ENCODE measurements at regions not wholly inside any gene's neighbourhood (a gene's known extent, or its start where the extent isn't known, plus 50 kb on each side); places are given as distances from the start of the nearest gene placed in this dataset.

GRCh38 chr13:85853901-85854663 is 54.9 kb upstream of the SLITRK6 start:
- Histone ChIP-seq H3K4me2 (ENCODE audit: low read length) (no peak overlapping the region), H3K36me3 (ENCODE audit: insufficient read depth, low read length) (no peaks in the 10 kb centered on the region), H3K9me2 (ENCODE audit: insufficient read depth, low read length) (no peaks in the 10 kb centered on the region), H3K79me2 (ENCODE audit: insufficient read depth, low read depth, low read length) (no peaks in the 10 kb centered on the region), H3K4me1 (ENCODE audit: insufficient read depth, low read length, poor library complexity, severe bottlenecking) (no peaks in the 10 kb centered on the region), H3K4me3 (ENCODE audit: low read depth, low read length, poor library complexity, severe bottlenecking) (no peak overlapping the region), H4K20me1 (ENCODE audit: insufficient read depth, low read length) (no peaks in the 10 kb centered on the region), H2AFZ (ENCODE audit: low read length) (no peak overlapping the region), H3K27ac (ENCODE audit: low read depth, low read length, poor library complexity, severe bottlenecking) (no peak overlapping the region), H3K9me3 (ENCODE audit: low read length) (0 out of 2 replicates have a peak, but pooled peaks cover 9% of the 10 kb centered on the region)
- DNase-seq (ENCODE audit: low spot score) = peak; percentile 2
- ChIA-PET CTCF (ENCODE audit: unreplicated experiment) (no interaction called here), POLR2A (interaction anchor here (0.6 kb wide), 1 partner anchor 202 kb away, joined by 3 read pairs; no protein-coding TSS in a partner anchor)
- BruUV-seq (replicated peaks) = no TSS peak
- TF ChIP-seq CTCF (conservative IDR thresholded peaks at IDR 0.05; ENCODE audit: low read length) (no peak), EZH2phosphoT487 (IDR thresholded peaks at IDR 0.05; ENCODE audit: borderline replicate concordance, low read depth, low read length) (no peak)
- intact Hi-C loops (cut with micrococcal nuclease; ENCODE audit: unreplicated experiment) = no loop called here

GRCh38 chr13:85853161-85853894 is 54.1 kb upstream of the SLITRK6 start:
- POLR2A ChIA-PET = interaction anchor here (0.6 kb wide), 1 partner anchor 203 kb away, joined by 3 read pairs; no protein-coding TSS in a partner anchor
- H3K4me1 ChIP-seq (ENCODE audit: insufficient read depth, low read length, poor library complexity, severe bottlenecking) = no peaks in the 10 kb centered on the region
- no peak for DNase-seq (ENCODE audit: low spot score)
- BruUV-seq (replicated peaks) = no TSS peak
- CTCF ChIA-PET (ENCODE audit: unreplicated experiment) = no interaction called here
- no peaks in the 10 kb centered on the region for H3K79me2 ChIP-seq (ENCODE audit: insufficient read depth, low read depth, low read length)
- H2AFZ ChIP-seq (ENCODE audit: low read length) = no peak overlapping the region
- H3K9me3 ChIP-seq (ENCODE audit: low read length) = 0 out of 2 replicates have a peak, but pooled peaks cover 9% of the 10 kb centered on the region
- no peaks in the 10 kb centered on the region for H4K20me1 ChIP-seq (ENCODE audit: insufficient read depth, low read length)
- H3K4me3 ChIP-seq (ENCODE audit: low read depth, low read length, poor library complexity, severe bottlenecking) = no peak overlapping the region
- no peaks in the 10 kb centered on the region for H3K36me3 ChIP-seq (ENCODE audit: insufficient read depth, low read length)
- intact Hi-C loops (cut with micrococcal nuclease; ENCODE audit: unreplicated experiment) = no loop called here
- H3K9me2 ChIP-seq (ENCODE audit: insufficient read depth, low read length) = no peaks in the 10 kb centered on the region
- no peak overlapping the region for H3K27ac ChIP-seq (ENCODE audit: low read depth, low read length, poor library complexity, severe bottlenecking)
- TF ChIP-seq CTCF (conservative IDR thresholded peaks at IDR 0.05; ENCODE audit: low read length) = no peak
- TF ChIP-seq EZH2phosphoT487 (IDR thresholded peaks at IDR 0.05; ENCODE audit: borderline replicate concordance, low read depth, low read length) = no peak
- no peak overlapping the region for H3K4me2 ChIP-seq (ENCODE audit: low read length)

Measured in OCI-LY7 (cell line).